ENCODE measurements at regions not wholly inside any gene's neighbourhood (a gene's known extent, or its start where the extent isn't known, plus 50 kb on each side); places are given as distances from the start of the nearest gene placed in this dataset.

DNA sequence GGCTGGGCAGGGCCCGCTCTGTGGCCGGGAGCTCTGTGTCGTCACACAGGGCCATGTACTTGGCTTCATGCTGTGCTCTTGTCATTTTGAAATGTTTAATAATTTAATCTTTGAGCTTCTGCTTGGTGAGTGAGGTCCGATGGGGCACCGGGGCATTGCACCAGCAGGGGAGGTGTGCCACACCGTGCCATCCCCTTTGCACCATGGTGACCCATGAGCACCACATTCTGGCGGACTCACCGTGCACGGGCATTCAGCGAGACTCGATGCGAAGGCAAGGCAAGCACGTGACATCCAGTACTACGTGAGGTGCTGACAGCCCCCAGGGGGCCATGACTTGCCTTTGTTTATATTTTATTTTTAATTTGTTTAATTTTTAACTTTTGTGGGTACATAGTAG lies 204.3 kb downstream of the URI1 start:
- Histone ChIP-seq H3K36me3 (no peaks in the 10 kb centered on the region), H3K4me1 (no peaks in the 10 kb centered on the region), H3K9me3 (no peaks in the 10 kb centered on the region), H3K4me3 (no peak overlapping the region), H3K27ac (no peak overlapping the region), H3K27me3 (peaks cover 34% of the 10 kb centered on the region)
- 87 to 90% methylated on average over 2 to 10 of the region's 14 CpGs for WGBS, 2 donors (ENCODE audit: low coverage in 1 of 2)
- TF ChIP-seq EP300 (IDR thresholded peaks at IDR 0.05) (no peak), POLR2A (IDR thresholded peaks at IDR 0.05) (no peak)
- ATAC-seq: no peak

DNA sequence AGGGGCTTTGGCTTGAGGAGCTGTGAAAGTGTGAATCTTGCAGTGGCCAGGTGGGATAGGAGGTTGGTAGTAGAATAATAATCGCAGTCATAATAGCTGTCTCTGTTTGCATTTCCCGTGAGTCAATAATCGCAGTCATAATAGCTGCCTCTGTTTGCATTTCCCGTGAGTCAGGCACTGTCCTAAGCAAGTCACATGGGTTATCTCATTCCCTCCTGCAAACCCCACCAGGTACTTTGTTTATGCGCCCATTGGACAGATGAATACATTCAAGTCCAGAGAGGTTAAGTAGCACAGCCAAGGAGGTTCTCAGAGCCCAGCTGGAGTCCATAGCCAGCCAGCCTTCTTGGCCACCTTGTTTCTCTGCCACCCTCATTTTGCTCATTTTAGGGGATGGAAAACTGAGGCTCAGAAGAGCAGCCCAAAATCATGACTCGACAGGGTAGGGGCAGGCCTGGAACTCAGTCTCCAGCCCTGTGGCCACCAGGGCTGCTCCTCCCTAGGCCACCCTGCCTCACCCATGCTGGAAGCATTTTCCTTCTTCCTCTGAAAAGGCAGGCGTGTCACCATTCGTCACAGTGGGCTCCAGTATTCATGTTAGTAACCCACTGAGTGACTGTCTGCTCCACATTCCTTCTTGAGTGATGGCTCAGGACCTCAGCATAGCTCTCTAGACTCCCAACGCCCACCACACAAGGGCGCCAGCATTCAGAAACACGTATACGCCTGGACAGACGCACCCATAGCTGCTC lies 206.2 kb downstream of the URI1 start:
- TF ChIP-seq EP300 (IDR thresholded peaks at IDR 0.05): no peak
- no peak for TF ChIP-seq POLR2AphosphoS5 (IDR thresholded peaks at IDR 0.05)
- TF ChIP-seq, protein P1, sequence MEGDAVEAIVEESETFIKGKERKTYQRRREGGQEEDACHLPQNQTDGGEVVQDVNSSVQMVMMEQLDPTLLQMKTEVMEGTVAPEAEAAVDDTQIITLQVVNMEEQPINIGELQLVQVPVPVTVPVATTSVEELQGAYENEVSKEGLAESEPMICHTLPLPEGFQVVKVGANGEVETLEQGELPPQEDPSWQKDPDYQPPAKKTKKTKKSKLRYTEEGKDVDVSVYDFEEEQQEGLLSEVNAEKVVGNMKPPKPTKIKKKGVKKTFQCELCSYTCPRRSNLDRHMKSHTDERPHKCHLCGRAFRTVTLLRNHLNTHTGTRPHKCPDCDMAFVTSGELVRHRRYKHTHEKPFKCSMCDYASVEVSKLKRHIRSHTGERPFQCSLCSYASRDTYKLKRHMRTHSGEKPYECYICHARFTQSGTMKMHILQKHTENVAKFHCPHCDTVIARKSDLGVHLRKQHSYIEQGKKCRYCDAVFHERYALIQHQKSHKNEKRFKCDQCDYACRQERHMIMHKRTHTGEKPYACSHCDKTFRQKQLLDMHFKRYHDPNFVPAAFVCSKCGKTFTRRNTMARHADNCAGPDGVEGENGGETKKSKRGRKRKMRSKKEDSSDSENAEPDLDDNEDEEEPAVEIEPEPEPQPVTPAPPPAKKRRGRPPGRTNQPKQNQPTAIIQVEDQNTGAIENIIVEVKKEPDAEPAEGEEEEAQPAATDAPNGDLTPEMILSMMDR (IDR thresholded peaks at IDR 0.05): no peak
- no peak for TF ChIP-seq POLR2A (IDR thresholded peaks at IDR 0.05)
- Histone ChIP-seq H3K4me1 (no peaks in the 10 kb centered on the region), H3K9me3 (no peaks in the 10 kb centered on the region), H3K27ac (no peak overlapping the region), H3K27me3 (peaks cover 34% of the 10 kb centered on the region), H3K36me3 (no peaks in the 10 kb centered on the region), H3K4me3 (no peak overlapping the region)
- WGBS, 2 donors (ENCODE audit: low coverage in 1 of 2): 88 to 93% methylated on average over 3 to 5 of the region's 13 CpGs
- no peak for ATAC-seq

DNA sequence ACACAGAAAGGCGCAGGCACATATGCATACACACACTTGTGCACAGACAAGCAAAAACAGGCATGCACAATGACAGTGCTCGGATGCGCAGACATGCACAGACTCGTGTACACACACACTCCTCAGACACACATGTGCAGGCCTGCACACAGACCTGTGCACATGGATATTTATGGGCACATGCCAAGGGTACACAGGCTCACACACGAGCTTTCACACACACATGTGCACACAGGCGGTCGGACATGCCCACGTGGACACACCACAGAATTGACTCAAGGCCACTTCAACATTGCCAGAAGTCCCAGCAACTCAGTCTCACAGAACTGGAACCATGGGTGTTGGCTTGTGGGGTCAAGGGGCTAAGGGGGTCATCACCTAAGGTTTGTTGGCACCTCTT lies 206.8 kb downstream of the URI1 start:
- H3K9me3 ChIP-seq: no peaks in the 10 kb centered on the region
- no peak for TF ChIP-seq EP300 (IDR thresholded peaks at IDR 0.05)
- no peak for TF ChIP-seq POLR2A (IDR thresholded peaks at IDR 0.05)
- TF ChIP-seq, protein P1 (IDR thresholded peaks at IDR 0.05): no peak
- TF ChIP-seq POLR2AphosphoS5 (IDR thresholded peaks at IDR 0.05): no peak
- H3K4me1 ChIP-seq: no peaks in the 10 kb centered on the region
- WGBS, 2 donors (ENCODE audit: low coverage in 1 of 2): 76 to 100% methylated on average over 1 to 8 of the region's 8 CpGs
- no peak overlapping the region for H3K27ac ChIP-seq
- H3K36me3 ChIP-seq: no peaks in the 10 kb centered on the region
- no peak overlapping the region for H3K4me3 ChIP-seq
- no peak for ATAC-seq
- H3K27me3 ChIP-seq: peaks cover 34% of the 10 kb centered on the region

DNA sequence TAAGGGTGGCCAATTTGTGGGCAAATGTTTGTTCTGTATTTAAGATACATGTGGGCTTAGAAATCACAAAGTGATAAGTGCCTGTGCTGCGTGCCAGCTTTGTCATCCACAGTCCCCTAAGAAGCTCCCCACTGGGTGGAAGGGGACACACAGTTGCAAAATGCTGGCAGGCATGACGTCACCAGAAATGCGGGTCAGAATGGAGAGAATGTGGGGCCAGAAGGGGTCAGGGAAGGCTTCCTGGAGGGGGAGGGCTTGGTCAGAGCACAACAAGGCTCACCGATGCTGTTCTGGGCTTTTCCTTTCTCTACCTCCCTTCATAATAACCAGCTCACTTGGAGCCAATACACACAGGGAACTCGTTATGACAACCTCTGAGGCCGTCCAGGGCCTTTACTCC lies 207.3 kb downstream of the URI1 start:
- Histone ChIP-seq H3K27ac (no peak overlapping the region), H3K36me3 (no peaks in the 10 kb centered on the region), H3K4me1 (no peaks in the 10 kb centered on the region), H3K27me3 (peaks cover 32% of the 10 kb centered on the region), H3K9me3 (no peaks in the 10 kb centered on the region), H3K4me3 (no peak overlapping the region)
- 52 to 54% methylated on average over 5 to 6 of the region's 6 CpGs for WGBS, 2 donors (ENCODE audit: low coverage in 1 of 2)
- ATAC-seq: no peak
- TF ChIP-seq, protein P1 (IDR thresholded peaks at IDR 0.05): no peak
- no peak for TF ChIP-seq POLR2AphosphoS5 (IDR thresholded peaks at IDR 0.05)
- TF ChIP-seq EP300 (IDR thresholded peaks at IDR 0.05): no peak
- no peak for TF ChIP-seq POLR2A (IDR thresholded peaks at IDR 0.05)

DNA sequence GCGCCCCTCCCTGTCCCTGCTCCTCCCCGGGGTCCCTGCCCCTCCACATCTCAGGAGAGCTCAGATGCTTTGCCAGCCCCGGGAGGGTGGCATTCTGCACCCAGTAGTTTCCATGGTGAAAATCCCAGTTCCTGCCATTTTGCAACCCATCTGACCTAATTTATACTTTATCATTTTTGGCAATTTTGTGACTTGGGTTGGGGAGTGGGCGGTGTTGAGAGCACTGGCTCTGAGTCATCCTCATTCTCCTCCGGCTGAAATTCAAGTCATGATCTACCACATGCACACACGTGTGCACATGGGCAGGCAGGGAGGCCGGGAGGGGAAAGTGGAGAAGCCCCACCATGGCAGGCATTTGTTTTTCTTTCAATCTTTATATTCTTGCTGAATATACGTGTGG lies 208.6 kb downstream of the URI1 start:
- H3K27ac ChIP-seq: no peak overlapping the region
- ATAC-seq: no peak
- H3K9me3 ChIP-seq: no peaks in the 10 kb centered on the region
- no peak overlapping the region for H3K4me3 ChIP-seq
- 43 to 50% methylated on average over 4 to 7 of the region's 8 CpGs for WGBS, 2 donors (ENCODE audit: low coverage in 1 of 2)
- H3K27me3 ChIP-seq: peaks cover 21% of the 10 kb centered on the region
- H3K4me1 ChIP-seq: no peaks in the 10 kb centered on the region
- TF ChIP-seq POLR2A (IDR thresholded peaks at IDR 0.05) (no peak), EP300 (IDR thresholded peaks at IDR 0.05) (no peak), POLR2AphosphoS5 (IDR thresholded peaks at IDR 0.05) (no peak)
- TF ChIP-seq, protein P1 (IDR thresholded peaks at IDR 0.05): no peak
- H3K36me3 ChIP-seq: no peaks in the 10 kb centered on the region

Measured in gastroesophageal sphincter (tissue), 4 donors.